ENCODE measurements at regions not wholly inside any gene's neighbourhood (a gene's known extent, or its start where the extent isn't known, plus 50 kb on each side); places are given as distances from the start of the nearest gene placed in this dataset.

GRCh38 chr6:169833258-169833794, 81.9 kb downstream of the ERMARD start:
- H3K36me3 ChIP-seq: no peaks in the 10 kb centered on the region
- peaks cover 0 to 37% (median 0%) of the 10 kb centered on the region in 4 donors for H3K27me3 ChIP-seq
- TF ChIP-seq POLR2A (IDR thresholded peaks at IDR 0.05; ENCODE audit: low read depth) (no peak), CTCF (IDR thresholded peaks at IDR 0.05) (no peak), EP300 (IDR thresholded peaks at IDR 0.05) (no peak), POLR2AphosphoS5 (IDR thresholded peaks at IDR 0.05) (no peak)
- H3K4me1 ChIP-seq: peaks cover 0 to 7% (median 4%) of the 10 kb centered on the region in 4 donors
- WGBS: 83% methylated on average over 7 of the region's 7 CpGs
- H3K27ac ChIP-seq (replicated peaks in 1 of 4): no peak overlapping the region
- intact Hi-C loops (cut with DNase I): loop anchor here (10.0 kb wide), 1 partner anchor 461 kb away; the partner anchor contains the start of gene DLL1
- no peak overlapping the region for H3K4me3 ChIP-seq
- peak; percentile 31 for DNase-seq (ENCODE audit: extremely low spot score)
- no peaks in the 10 kb centered on the region for H3K9me3 ChIP-seq

- intact Hi-C loops (cut with DNase I): loop anchor here (10.0 kb wide), 1 partner anchor 462 kb away; the partner anchor contains the start of gene DLL1
- TF ChIP-seq EP300 (IDR thresholded peaks at IDR 0.05): no peak
- Histone ChIP-seq H3K27ac (replicated peaks in 1 of 4) (no peak overlapping the region), H3K27me3 (peaks cover 0 to 32% (median 0%) of the 10 kb centered on the region in 4 donors), H3K9me3 (no peaks in the 10 kb centered on the region), H3K4me3 (no peak overlapping the region), H3K4me1 (peaks cover 0 to 7% (median 4%) of the 10 kb centered on the region in 4 donors), H3K36me3 (no peaks in the 10 kb centered on the region)
- WGBS: 74% methylated on average over 4 of the region's 4 CpGs
- DNase-seq (ENCODE audit: extremely low spot score): peak; percentile 57
Measured at GRCh38 chr6:169832247-169832948, 81.0 kb downstream of the ERMARD start.

- Histone ChIP-seq H3K4me3 (no peak overlapping the region), H3K36me3 (no peaks in the 10 kb centered on the region), H3K27ac (replicated peaks in 1 of 4) (no peak overlapping the region), H3K27me3 (peaks cover 0 to 31% (median 0%) of the 10 kb centered on the region in 4 donors), H3K9me3 (no peaks in the 10 kb centered on the region), H3K4me1 (peaks cover 0 to 7% (median 4%) of the 10 kb centered on the region in 4 donors)
- peak; percentile 94 for DNase-seq (ENCODE audit: extremely low spot score)
- TF ChIP-seq POLR2AphosphoS5 (IDR thresholded peaks at IDR 0.05) (peak in 1 of 2 donors; percentile 47), CTCF (IDR thresholded peaks at IDR 0.05) (peak; percentile 74 to 89 (median 83)), POLR2A (IDR thresholded peaks at IDR 0.05; ENCODE audit: low read depth) (no peak), EP300 (IDR thresholded peaks at IDR 0.05) (no peak)
- 34% methylated on average over 32 of the region's 32 CpGs for WGBS
- intact Hi-C loops (cut with DNase I): loop anchor here (2.0 to 10.0 kb wide), 2 partner anchors 463 to 697 kb away; partner anchors contain the start of gene DLL1
Measured at GRCh38 chr6:169831450-169832246, 80.2 kb downstream of the ERMARD start.

Data from esophagus muscularis mucosa (tissue), 4 donors.